SK-N-SH (cell line): ENCODE measurements at regions not wholly inside any gene's neighbourhood (a gene's known extent, or its start where the extent isn't known, plus 50 kb on each side); places are given as distances from the start of the nearest gene placed in this dataset.

Experiments used
- CTCF ChIA-PET: fragments of 300-600, 350-600 bp; formaldehyde crosslinking; extraction: SDS; loops from one replicate; lab custom pipeline; 2021; lab: Yijun Ruan, JAX
- POLR2A ChIA-PET: fragments of 350-600 bp; sonication (Branson Sonifier 250); formaldehyde crosslinking; extraction: SDS; loops from one replicate; lab custom pipeline; 2020; ENCODE audit warnings: antibody characterized with exemption, inconsistent platforms; lab: Yijun Ruan, JAX
- DNase-seq: peaks from one replicate; pipeline ENCODE4 v3.0.0; 2012
- H2AFZ ChIP-seq: fragments of 200-600 bp; sonication (generic); 2 replicates; pipeline ENCODE4 v1.8.1; 2016; ENCODE audit warnings: antibody characterized with exemption, mild to moderate bottlenecking, low read depth
- H3F3A ChIP-seq: fragments of 200-600 bp; sonication (generic); replicated peaks from 2 replicates; pipeline ENCODE3; 2016; ENCODE audit warnings: antibody characterized with exemption, mild to moderate bottlenecking; ENCODE audit not compliant: insufficient read depth
- H3K27ac ChIP-seq, 2 experiments: fragments of 200-500 bp in 1 of 2; fragments of 200-600 bp in 1 of 2; sonication (Bioruptor generic) in 1 of 2; sonication (generic), shearing (Covaris generic) in 1 of 2; 2 replicates each; pipeline versions ENCODE4 v1.5.1 to v1.6.1; 2014 to 2016; ENCODE audit warnings: low read depth in 2 of 2, inconsistent platforms in 1 of 2, low read length in 1 of 2, mild to moderate bottlenecking in 1 of 2, mixed read lengths in 1 of 2
- H3K27me3 ChIP-seq: fragments of 200-600 bp; sonication (generic), shearing (Covaris generic); 2 replicates; pipeline ENCODE4 v1.6.1; 2016; ENCODE audit warnings: mixed run types; ENCODE audit not compliant: insufficient read depth
- H3K36me3 ChIP-seq, 2 experiments: fragments of 200-500 bp in 1 of 2; fragments of 200-600 bp in 1 of 2; sonication (Bioruptor generic) in 1 of 2; sonication (generic) in 1 of 2; replicated peaks in 1 of 2; 2 replicates each; pipeline versions ENCODE3 to v1.5.1; 2014 to 2016; ENCODE audit warnings: low read length in 1 of 2, mild to moderate bottlenecking in 1 of 2; ENCODE audit not compliant: insufficient read depth in 2 of 2, control insufficient read depth in 1 of 2
- H3K4me1 ChIP-seq, 2 experiments: fragments of 200-500 bp in 1 of 2; fragments of 200-600 bp in 1 of 2; sonication (Bioruptor generic) in 1 of 2; sonication (generic), shearing (Covaris generic) in 1 of 2; 2 replicates each; pipeline versions ENCODE4 v1.5.1 to v1.6.1; 2014 to 2016; ENCODE audit warnings: low read depth in 1 of 2, low read length in 1 of 2, mixed run types in 1 of 2; ENCODE audit not compliant: insufficient read depth in 2 of 2, control insufficient read depth in 1 of 2
- H3K4me2 ChIP-seq: fragments of 200-600 bp; sonication (generic), shearing (Covaris generic); 2 replicates; pipeline ENCODE4 v1.6.1; 2017; ENCODE audit warnings: mixed run types
- H3K4me3 ChIP-seq, 2 experiments: fragments of 200-500 bp in 1 of 2; fragments of 200-600 bp in 1 of 2; sonication (Bioruptor generic) in 1 of 2; sonication (generic), shearing (Covaris generic) in 1 of 2; 2 replicates each; pipeline versions ENCODE4 v1.5.1 to v1.8.1; 2014 to 2016; ENCODE audit warnings: low read depth in 2 of 2, inconsistent platforms in 1 of 2, low read length in 1 of 2, mild to moderate bottlenecking in 1 of 2, mixed read lengths in 1 of 2, moderate library complexity in 1 of 2
- H3K79me2 ChIP-seq: fragments of 200-600 bp; sonication (generic); 2 replicates; pipeline ENCODE4 v1.8.1; 2017; ENCODE audit warnings: mild to moderate bottlenecking; ENCODE audit not compliant: insufficient read depth
- H3K9ac ChIP-seq: fragments of 200-600 bp; sonication (generic); 2 replicates; pipeline ENCODE4 v1.6.1; 2017; ENCODE audit warnings: mixed run types
- H3K9me2 ChIP-seq: fragments of 200-600 bp; sonication (generic); 2 replicates; pipeline ENCODE4 v1.6.1; 2017; ENCODE audit warnings: mixed run types
- H3K9me3 ChIP-seq: fragments of 200-600 bp; sonication (generic); 2 replicates; pipeline ENCODE4 v1.6.1; 2017; ENCODE audit warnings: mixed run types, mild to moderate bottlenecking, moderate library complexity
- H4K20me1 ChIP-seq: fragments of 200-600 bp; sonication (generic); 2 replicates; pipeline ENCODE4 v1.6.1; 2017; ENCODE audit warnings: mild to moderate bottlenecking, mixed run types; ENCODE audit not compliant: insufficient read depth
- ELF1 ChIP-seq: IDR thresholded peaks from 2 replicates; pipeline ENCODE4 v1.4.0; 2012
- EP300 ChIP-seq, 2 experiments: IDR thresholded peaks; 2 replicates each; pipeline versions ENCODE4 v1.4.0 to v1.6.1; 2012; ENCODE audit warnings: borderline replicate concordance in 1 of 2, low read depth in 1 of 2, low read length in 1 of 2
- EZH2phosphoT487 ChIP-seq: fragments of 200-600 bp; sonication (generic); IDR thresholded peaks from 2 replicates; pipeline ENCODE4 v1.6.1; 2017; ENCODE audit warnings: low read depth, mixed run types, mild to moderate bottlenecking, antibody characterized with exemption, moderate library complexity, borderline replicate concordance
- FOSL2 ChIP-seq: IDR thresholded peaks from 2 replicates; pipeline ENCODE4 v1.4.0; 2012; ENCODE audit warnings: low read depth, mild to moderate bottlenecking, moderate library complexity, borderline replicate concordance
- FOXJ3 ChIP-seq: sonication (generic); formaldehyde crosslinking; IDR thresholded peaks from 2 replicates; pipeline ENCODE4 v1.5.1; 2020; ENCODE audit warnings: mild to moderate bottlenecking, missing genetic modification reagents
- FOXM1 ChIP-seq: IDR thresholded peaks from 2 replicates; pipeline ENCODE4 v1.4.0; 2012; ENCODE audit warnings: low read depth, mild to moderate bottlenecking
- GATA2 ChIP-seq: sonication (generic); formaldehyde crosslinking; IDR thresholded peaks from 2 replicates; pipeline ENCODE4 v1.5.0; 2020; ENCODE audit warnings: mild to moderate bottlenecking, missing genetic modification reagents
- JUND ChIP-seq: IDR thresholded peaks from 2 replicates; pipeline ENCODE4 v1.4.0; 2012
- MEF2A ChIP-seq: IDR thresholded peaks from 2 replicates; pipeline ENCODE4 v1.4.0; 2012; ENCODE audit warnings: low read depth, borderline replicate concordance
- NFIC ChIP-seq: IDR thresholded peaks from 2 replicates; pipeline ENCODE4 v1.4.0; 2012; ENCODE audit warnings: borderline replicate concordance
- NRF1 ChIP-seq: IDR thresholded peaks from 2 replicates; pipeline ENCODE4 v1.6.1; 2012; ENCODE audit warnings: low read depth, mild to moderate bottlenecking, low read length
- POLR2AphosphoS5 ChIP-seq: IDR thresholded peaks from 2 replicates; pipeline ENCODE4 v1.6.1; 2012; ENCODE audit warnings: low read depth, low read length
- RAD21 ChIP-seq: IDR thresholded peaks from 2 replicates; pipeline ENCODE4 v1.6.1; 2012; ENCODE audit warnings: mild to moderate bottlenecking, low read length
- RCOR1 ChIP-seq: fragments of 150-350 bp; IDR thresholded peaks from 2 replicates; pipeline ENCODE4 v1.6.1; 2017; ENCODE audit warnings: antibody characterized with exemption, low read length
- RFX5 ChIP-seq: IDR thresholded peaks from 2 replicates; pipeline ENCODE4 v1.6.1; 2012; ENCODE audit warnings: mild to moderate bottlenecking, improper control_type of control experiment, low read length
- RXRA ChIP-seq: IDR thresholded peaks from 2 replicates; pipeline ENCODE4 v1.4.0; 2012; ENCODE audit warnings: low read depth, mild to moderate bottlenecking, borderline replicate concordance
- SIN3A ChIP-seq: IDR thresholded peaks from 2 replicates; pipeline ENCODE4 v1.6.1; 2012; ENCODE audit warnings: low read depth, mild to moderate bottlenecking, low read length, moderate library complexity, borderline replicate concordance
- SMC3 ChIP-seq: IDR thresholded peaks from 2 replicates; pipeline ENCODE4 v1.6.1; 2012; ENCODE audit warnings: low read depth, low read length, improper control_type of control experiment
- TCF12 ChIP-seq: IDR thresholded peaks from 2 replicates; pipeline ENCODE4 v1.4.0; 2012
- TEAD4 ChIP-seq: IDR thresholded peaks from 2 replicates; pipeline ENCODE4 v1.4.0; 2012; ENCODE audit warnings: mild to moderate bottlenecking, borderline replicate concordance; ENCODE audit not compliant: insufficient read depth
- WGBS: methylation state at CpG from one replicate; pipeline ENCODE4 v1.1.6; 2017; ENCODE audit warnings: low lambda C conversion rate; 5-methylcytosine and 5-hydroxymethylcytosine counted together
- TF ChIP-seq, protein P1 (sequence below): fragments of 200-600 bp; sonication (generic); IDR thresholded peaks from 2 replicates; pipeline ENCODE4 v1.6.1; 2017; ENCODE audit warnings: antibody characterized with exemption, mild to moderate bottlenecking, moderate library complexity
- TF ChIP-seq, protein P2 (sequence below): fragments of 150-350 bp; IDR thresholded peaks from 2 replicates; pipeline ENCODE4 v1.6.1; 2016; ENCODE audit warnings: mild to moderate bottlenecking, low read depth, low read length

DNA sequence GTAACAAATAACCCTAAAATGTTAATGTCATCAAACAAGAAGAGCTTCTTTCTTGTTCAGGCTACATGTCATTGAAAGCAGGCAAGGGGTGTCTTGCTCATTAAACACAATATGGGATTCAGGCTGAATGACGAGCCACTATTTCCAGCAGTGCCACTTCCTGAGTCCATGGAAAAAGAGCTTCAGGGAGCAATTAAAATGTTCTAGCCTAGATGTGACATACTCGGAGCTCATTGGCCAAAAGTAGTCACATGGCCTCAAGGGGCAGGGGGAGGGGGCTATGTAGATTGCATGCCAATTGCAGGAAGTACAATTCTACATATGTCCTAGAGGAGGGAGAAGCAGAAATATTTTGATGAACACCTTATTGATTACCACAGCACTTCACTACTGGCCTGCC lies 685.3 kb upstream of the ADGRL2 start (continued):
- TF ChIP-seq, protein P1, sequence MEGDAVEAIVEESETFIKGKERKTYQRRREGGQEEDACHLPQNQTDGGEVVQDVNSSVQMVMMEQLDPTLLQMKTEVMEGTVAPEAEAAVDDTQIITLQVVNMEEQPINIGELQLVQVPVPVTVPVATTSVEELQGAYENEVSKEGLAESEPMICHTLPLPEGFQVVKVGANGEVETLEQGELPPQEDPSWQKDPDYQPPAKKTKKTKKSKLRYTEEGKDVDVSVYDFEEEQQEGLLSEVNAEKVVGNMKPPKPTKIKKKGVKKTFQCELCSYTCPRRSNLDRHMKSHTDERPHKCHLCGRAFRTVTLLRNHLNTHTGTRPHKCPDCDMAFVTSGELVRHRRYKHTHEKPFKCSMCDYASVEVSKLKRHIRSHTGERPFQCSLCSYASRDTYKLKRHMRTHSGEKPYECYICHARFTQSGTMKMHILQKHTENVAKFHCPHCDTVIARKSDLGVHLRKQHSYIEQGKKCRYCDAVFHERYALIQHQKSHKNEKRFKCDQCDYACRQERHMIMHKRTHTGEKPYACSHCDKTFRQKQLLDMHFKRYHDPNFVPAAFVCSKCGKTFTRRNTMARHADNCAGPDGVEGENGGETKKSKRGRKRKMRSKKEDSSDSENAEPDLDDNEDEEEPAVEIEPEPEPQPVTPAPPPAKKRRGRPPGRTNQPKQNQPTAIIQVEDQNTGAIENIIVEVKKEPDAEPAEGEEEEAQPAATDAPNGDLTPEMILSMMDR, result no peak
- TF ChIP-seq RXRA (no peak), RCOR1 (no peak), TEAD4 (no peak), ELF1 (no peak), EZH2phosphoT487 (no peak), TCF12 (no peak)

DNA sequence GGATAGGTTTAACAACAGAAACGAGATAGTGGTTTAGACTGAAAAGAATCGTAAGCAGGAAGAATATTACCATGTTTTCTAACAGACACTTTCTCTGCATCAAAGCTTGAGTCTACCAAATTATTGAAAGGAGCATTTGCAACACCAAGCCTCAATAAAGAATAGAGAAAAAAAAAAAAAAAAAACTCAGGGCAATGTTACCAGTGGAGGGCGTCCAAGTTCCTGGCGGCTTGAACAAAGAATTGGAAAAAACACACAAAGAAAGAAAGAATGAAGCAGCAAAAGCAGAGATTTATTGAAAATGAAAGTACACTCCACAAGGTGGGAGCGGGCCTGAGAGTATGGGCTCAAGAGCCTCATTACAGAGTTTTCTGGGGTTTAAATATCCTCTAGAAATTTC lies 686.5 kb upstream of the ADGRL2 start:
- Histone ChIP-seq H3K36me3 (no peaks in the 10 kb centered on the region), H3K9me3 (no peaks in the 10 kb centered on the region)
- peak; percentile 27; the same call in 1 of the 2 replicates for TF ChIP-seq RAD21
- TF ChIP-seq, protein P1, result peak; percentile 39
- TF ChIP-seq POLR2AphosphoS5, result no peak
- TF ChIP-seq, all 33 proteins: peak for 2
- Histone ChIP-seq H2AFZ (no peak overlapping the region), H3K9ac (no peak overlapping the region), H3K4me1 (peaks cover 0 to 14% of the 10 kb centered on the region in 2 experiments; a peak in 3 of 4 replicates), H3K9me2 (no peaks in the 10 kb centered on the region), H3K27ac (peak overlapping the region; percentile 43 to 69; a peak in 3 of 4 replicates), H3K4me2 (no peak overlapping the region; the same call in 1 of the 2 replicates), H3F3A (peaks cover 24% of the 10 kb centered on the region), H4K20me1 (no peaks in the 10 kb centered on the region), H3K4me3 (no peak overlapping the region), H3K27me3 (no peaks in the 10 kb centered on the region), H3K79me2 (no peaks in the 10 kb centered on the region)
- ChIA-PET POLR2A (no interaction called here), CTCF (interaction anchor here (1.2 kb wide), 1 partner anchor 192 kb away, joined by 3 read pairs; no protein-coding TSS in a partner anchor)
- 88% methylated on average over 5 of the region's 5 CpGs for WGBS
- DNase-seq, result no peak

DNA sequence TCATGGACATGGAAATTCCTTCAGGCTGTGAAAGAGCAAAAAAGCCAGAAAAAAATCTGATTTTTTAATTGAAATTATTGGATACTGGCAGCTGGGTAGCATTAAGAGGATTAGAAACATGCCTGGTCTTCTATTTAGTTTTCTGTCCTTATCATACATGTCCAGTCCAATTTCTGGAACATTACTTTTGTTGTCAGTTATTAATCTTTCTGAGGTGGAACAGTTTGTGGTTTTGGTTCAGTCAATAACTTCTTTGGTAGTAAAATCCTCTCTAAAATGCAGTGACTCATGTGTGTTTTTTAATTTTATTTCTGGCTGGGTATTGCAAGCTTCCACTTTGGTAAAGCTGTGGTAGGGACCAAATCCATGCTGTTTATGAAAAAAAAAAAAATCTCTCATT lies 687.0 kb upstream of the ADGRL2 start:
- H4K20me1 ChIP-seq, result no peaks in the 10 kb centered on the region
- H3K27ac ChIP-seq, result peak overlapping the region; percentile 43 to 69; a peak in 3 of 4 replicates
- H3K4me2 ChIP-seq, result no peak overlapping the region; the same call in 1 of the 2 replicates
- H3K9me2 ChIP-seq, result no peaks in the 10 kb centered on the region
- no peaks in the 10 kb centered on the region for H3K9me3 ChIP-seq
- no peak overlapping the region for H3K9ac ChIP-seq
- peaks cover 24% of the 10 kb centered on the region for H3F3A ChIP-seq
- peak; percentile 15 for DNase-seq
- POLR2A ChIA-PET, result interaction anchor here (0.8 kb wide), 1 partner anchor 875 kb away, joined by 3 read pairs; no protein-coding TSS in a partner anchor
- H3K4me1 ChIP-seq, result peaks cover 0 to 14% of the 10 kb centered on the region in 2 experiments; a peak in 3 of 4 replicates
- H2AFZ ChIP-seq, result no peak overlapping the region
- H3K4me3 ChIP-seq, result no peak overlapping the region
- no peaks in the 10 kb centered on the region for H3K79me2 ChIP-seq
- CTCF ChIA-PET, result interaction anchor here (0.7 to 1.3 kb wide), 3 partner anchors 23 to 226 kb away, joined by 3 to 4 read pairs (median 3); no protein-coding TSS in a partner anchor
- H3K36me3 ChIP-seq, result no peaks in the 10 kb centered on the region
- no peaks in the 10 kb centered on the region for H3K27me3 ChIP-seq
- TF ChIP-seq JUND (peak; percentile 87), GATA2 (CRISPR knock-in tag) (peak; percentile 55), EP300 (IDR thresholded peaks at IDR 0.05; ENCODE audit: borderline replicate concordance in 1 of 2, low read depth in 1 of 2, low read length in 1 of 2) (peak; percentile 87 to 93; a peak in 3 of 4 replicates), FOSL2 (peak; percentile 60), TEAD4 (peak; percentile 88), RCOR1 (peak; percentile 83), NFIC (peak; percentile 67; the same call in 1 of the 2 replicates), FOXM1 (peak; percentile 68), SIN3A (no peak), NRF1 (no peak), FOXJ3 (CRISPR knock-in tag) (no peak), RFX5 (no peak), SMC3 (no peak), MEF2A (peak; percentile 60; the same call in 1 of the 2 replicates), ELF1 (no peak), POLR2AphosphoS5 (peak; percentile 75)
- TF ChIP-seq, protein P2, sequence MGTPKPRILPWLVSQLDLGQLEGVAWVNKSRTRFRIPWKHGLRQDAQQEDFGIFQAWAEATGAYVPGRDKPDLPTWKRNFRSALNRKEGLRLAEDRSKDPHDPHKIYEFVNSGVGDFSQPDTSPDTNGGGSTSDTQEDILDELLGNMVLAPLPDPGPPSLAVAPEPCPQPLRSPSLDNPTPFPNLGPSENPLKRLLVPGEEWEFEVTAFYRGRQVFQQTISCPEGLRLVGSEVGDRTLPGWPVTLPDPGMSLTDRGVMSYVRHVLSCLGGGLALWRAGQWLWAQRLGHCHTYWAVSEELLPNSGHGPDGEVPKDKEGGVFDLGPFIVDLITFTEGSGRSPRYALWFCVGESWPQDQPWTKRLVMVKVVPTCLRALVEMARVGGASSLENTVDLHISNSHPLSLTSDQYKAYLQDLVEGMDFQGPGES, result no peak
